K562 (cell line): ENCODE measurements at regions not wholly inside any gene's neighbourhood (a gene's known extent, or its start where the extent isn't known, plus 50 kb on each side); places are given as distances from the start of the nearest gene placed in this dataset.

Experiments used
- ATF1 ChIP-seq, 2 experiments: fragments of 450-650 bp in 1 of 2; IDR thresholded peaks; 2 replicates each; pipeline ENCODE4 v1.6.1; 2016; ENCODE audit warnings: missing compliant biosample characterization in 1 of 2, missing genetic modification characterization in 1 of 2
- BMI1 ChIP-seq: fragments of 150-350 bp; IDR thresholded peaks from 2 replicates; pipeline ENCODE4 v1.6.1; 2014; ENCODE audit warnings: low read length
- CBFA2T2 ChIP-seq: fragments of 450-650 bp; conservative IDR thresholded peaks from 2 replicates; pipeline ENCODE4 v1.6.1; 2017; ENCODE audit warnings: mild to moderate bottlenecking
- CHCHD3 ChIP-seq: fragments of 250-450 bp; sonication (Bioruptor Pico); IDR thresholded peaks from 2 replicates; pipeline ENCODE4 v2.1.2; 2022; ENCODE audit warnings: mild to moderate bottlenecking
- DLX4 ChIP-seq: fragments of 250-450 bp; sonication (Bioruptor Pico); IDR thresholded peaks from 2 replicates; pipeline ENCODE4 v1.6.1; 2021; ENCODE audit warnings: mild to moderate bottlenecking
- DMBX1 ChIP-seq: fragments of 250-450 bp; sonication (Bioruptor Pico); IDR thresholded peaks from 2 replicates; pipeline ENCODE4 v1.8.0; 2022; ENCODE audit warnings: inconsistent platforms, mild to moderate bottlenecking, moderate library complexity, borderline replicate concordance
- ELF1 ChIP-seq: fragments of 200-800 bp; sonication (Bioruptor generic); IDR thresholded peaks from 2 replicates; pipeline ENCODE4 v1.6.1; 2016; ENCODE audit warnings: missing genetic modification characterization, missing compliant biosample characterization
- FOXA3 ChIP-seq, 2 experiments: fragments of 450-650 bp in 1 of 2; sonication (generic) in 1 of 2; formaldehyde crosslinking; IDR thresholded peaks in 1 of 2; conservative IDR thresholded peaks in 1 of 2; 2 replicates each; pipeline versions ENCODE4 v1.4.0 to v1.8.0; 2020 to 2022; ENCODE audit warnings: mild to moderate bottlenecking in 2 of 2, missing genetic modification reagents in 1 of 2
- JUN ChIP-seq, 2 experiments: sonication (generic) in 1 of 2; formaldehyde crosslinking in 1 of 2; IDR thresholded peaks; 2 replicates each; pipeline versions ENCODE4 v1.6.1 to v1.8.0; 2012 to 2022; ENCODE audit warnings: borderline replicate concordance in 2 of 2, mild to moderate bottlenecking in 2 of 2, improper control_type of control experiment in 1 of 2, low read depth in 1 of 2, low read length in 1 of 2, missing genetic modification reagents in 1 of 2
- NFE2L1 ChIP-seq: fragments of 450-650 bp; IDR thresholded peaks from 2 replicates; pipeline ENCODE4 v1.6.1; 2016; ENCODE audit warnings: missing genetic modification characterization, low read depth, mild to moderate bottlenecking, missing compliant biosample characterization, moderate library complexity, borderline replicate concordance
- NFRKB ChIP-seq: fragments of 450-650 bp; IDR thresholded peaks from 2 replicates; pipeline ENCODE4 v1.6.1; 2016; ENCODE audit warnings: low read depth
- POLR2B ChIP-seq: fragments of 450-650 bp; IDR thresholded peaks from 2 replicates; pipeline ENCODE4 v1.6.1; 2018; ENCODE audit warnings: low read depth; ENCODE audit not compliant: partially characterized antibody
- SMARCE1 ChIP-seq: fragments of 450-650 bp; IDR thresholded peaks from 2 replicates; pipeline ENCODE4 v1.7.1; 2016; ENCODE audit warnings: mild to moderate bottlenecking
- TARDBP ChIP-seq: fragments of 450-650 bp; IDR thresholded peaks from 2 replicates; pipeline ENCODE4 v1.6.1; 2016
- TCF3 ChIP-seq: sonication (generic); formaldehyde crosslinking; IDR thresholded peaks from 2 replicates; pipeline ENCODE4 v1.4.0; 2020; ENCODE audit warnings: mild to moderate bottlenecking, missing genetic modification reagents
- YY1 ChIP-seq, 3 experiments: IDR thresholded peaks; 2 replicates each; pipeline ENCODE4 v1.6.1; 2011; ENCODE audit warnings: low read length in 2 of 3, mild to moderate bottlenecking in 2 of 3, moderate library complexity in 2 of 3, borderline replicate concordance in 1 of 3, control low read depth in 1 of 3, low read depth in 1 of 3; ENCODE audit not compliant: insufficient read depth in 3 of 3, insufficient replicate concordance in 2 of 3, control insufficient read depth in 1 of 3, insufficient read length in 1 of 3; ENCODE audit errors: extremely low read depth in 1 of 3
- ZBTB17 ChIP-seq: fragments of 450-650 bp; formaldehyde crosslinking; IDR thresholded peaks from 2 replicates; pipeline ENCODE4 v1.4.0; 2020; ENCODE audit warnings: mild to moderate bottlenecking
- ZFP30 ChIP-seq: fragments of 250-450 bp; sonication (Bioruptor Pico); IDR thresholded peaks from 2 replicates; pipeline ENCODE4 v1.8.0; 2022; ENCODE audit warnings: moderate library complexity, mild to moderate bottlenecking, inconsistent platforms, borderline replicate concordance
- ZKSCAN8 ChIP-seq: fragments of 200-800 bp; sonication (Bioruptor generic); IDR thresholded peaks from 2 replicates; pipeline ENCODE4 v1.6.1; 2016; ENCODE audit warnings: missing genetic modification characterization, missing compliant biosample characterization
- ZNF232 ChIP-seq: sonication (generic); formaldehyde crosslinking; IDR thresholded peaks from 2 replicates; pipeline ENCODE4 v1.8.0; 2022; ENCODE audit warnings: mild to moderate bottlenecking, missing genetic modification reagents
- ZNF57 ChIP-seq: fragments of 450-650 bp; formaldehyde crosslinking; IDR thresholded peaks from 2 replicates; pipeline ENCODE4 v1.4.0; 2020; ENCODE audit warnings: mild to moderate bottlenecking, moderate library complexity
- ZNF644 ChIP-seq: fragments of 200-800 bp; sonication (Bioruptor generic); IDR thresholded peaks from 2 replicates; pipeline ENCODE4 v1.6.1; 2016; ENCODE audit warnings: low read depth, missing genetic modification characterization, missing compliant biosample characterization
- TF ChIP-seq, protein P1 (sequence below): fragments of 450-650 bp; IDR thresholded peaks from 2 replicates; pipeline ENCODE4 v1.6.1; 2016; ENCODE audit warnings: missing biosample characterization, missing genetic modification characterization
- TF ChIP-seq, protein P2 (sequence below): sonication (generic); formaldehyde crosslinking; IDR thresholded peaks from 2 replicates; pipeline ENCODE4 v1.8.0; 2022; ENCODE audit warnings: mild to moderate bottlenecking, missing genetic modification reagents, borderline replicate concordance

DNA sequence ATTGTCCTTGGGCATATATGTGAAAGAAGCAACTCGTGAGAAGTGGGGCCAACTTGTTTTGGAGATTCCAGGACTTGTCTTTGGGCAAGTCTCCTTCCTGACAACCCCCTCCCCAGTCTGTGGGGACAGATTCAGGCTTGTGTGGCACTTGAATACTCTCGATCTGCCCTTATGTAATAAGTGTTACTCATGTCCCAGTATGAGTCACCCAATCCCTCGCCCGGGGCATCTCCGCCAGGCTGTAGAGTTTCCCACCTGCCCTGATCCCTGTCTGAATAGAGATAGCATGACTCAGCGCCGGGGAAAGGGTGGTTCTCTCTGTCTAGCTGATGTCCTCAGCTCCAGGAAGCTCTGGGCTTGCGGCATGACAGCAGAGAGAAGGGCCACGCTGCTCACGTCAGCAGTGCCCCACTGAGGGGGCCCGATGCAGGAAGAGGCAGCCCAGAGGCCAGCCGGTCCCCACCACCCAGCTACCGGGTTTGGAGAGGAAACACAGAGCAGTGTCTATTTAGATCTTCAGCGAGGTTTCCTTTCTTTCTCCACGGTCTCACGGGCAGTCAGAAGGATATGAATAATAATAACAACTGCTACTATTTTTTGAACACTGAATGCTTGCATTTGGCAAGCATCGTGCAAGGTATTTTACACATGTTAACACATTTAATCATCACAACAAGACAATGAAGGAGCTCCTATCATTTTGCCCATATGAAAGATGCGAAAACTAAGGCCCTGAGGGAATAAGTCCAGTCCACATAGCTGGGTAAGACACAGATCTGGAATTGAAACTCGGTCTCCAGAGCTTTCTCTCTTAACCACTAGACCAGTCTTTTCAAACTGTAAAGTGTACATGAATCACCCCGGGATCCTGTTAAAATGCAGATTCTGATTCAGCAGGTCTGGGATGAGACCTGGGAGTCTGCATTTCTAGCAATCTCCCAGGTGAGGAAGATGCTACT is 426.7 kb upstream of the MAF start (continued):
- TF ChIP-seq ZNF644 (tag): 0 out of 2 replicates have a peak, but pooled peaks have one; percentile 32
- no peak for TF ChIP-seq CHCHD3 (CRISPR knock-in tag)
- TF ChIP-seq TCF3: peak; percentile 65
- peak in 1 of 3 experiments; percentile 50 for TF ChIP-seq YY1 (IDR thresholded peaks at IDR 0.05; ENCODE audit: borderline replicate concordance in 1 of 3, control insufficient read depth in 1 of 3, extremely low read depth in 1 of 3, insufficient read depth in 3 of 3, insufficient read length in 1 of 3, insufficient replicate concordance in 2 of 3, low read depth in 1 of 3, low read length in 2 of 3)
- TF ChIP-seq SMARCE1: peak; percentile 95
- peak; percentile 79; the same call in 1 of the 2 replicates for TF ChIP-seq ZKSCAN8
- peak; percentile 100 for TF ChIP-seq JUN (IDR thresholded peaks at IDR 0.05; ENCODE audit: borderline replicate concordance, low read depth, low read length)
- TF ChIP-seq JUN (CRISPR knock-in tag; IDR thresholded peaks at IDR 0.05; ENCODE audit: borderline replicate concordance): no peak
- TF ChIP-seq ZNF232 (CRISPR knock-in tag): no peak
- TF ChIP-seq DLX4 (CRISPR knock-in tag): no peak
- no peak for TF ChIP-seq ZNF57 (CRISPR knock-in tag)
- TF ChIP-seq POLR2B: peak; percentile 25
- peak; percentile 65 for TF ChIP-seq NFRKB
- TF ChIP-seq, protein P1, sequence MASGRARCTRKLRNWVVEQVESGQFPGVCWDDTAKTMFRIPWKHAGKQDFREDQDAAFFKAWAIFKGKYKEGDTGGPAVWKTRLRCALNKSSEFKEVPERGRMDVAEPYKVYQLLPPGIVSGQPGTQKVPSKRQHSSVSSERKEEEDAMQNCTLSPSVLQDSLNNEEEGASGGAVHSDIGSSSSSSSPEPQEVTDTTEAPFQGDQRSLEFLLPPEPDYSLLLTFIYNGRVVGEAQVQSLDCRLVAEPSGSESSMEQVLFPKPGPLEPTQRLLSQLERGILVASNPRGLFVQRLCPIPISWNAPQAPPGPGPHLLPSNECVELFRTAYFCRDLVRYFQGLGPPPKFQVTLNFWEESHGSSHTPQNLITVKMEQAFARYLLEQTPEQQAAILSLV (tag): no peak
- no peak for TF ChIP-seq TARDBP
- TF ChIP-seq ZFP30 (CRISPR knock-in tag): no peak
- TF ChIP-seq BMI1: no peak
- no peak for TF ChIP-seq FOXA3 (CRISPR knock-in tag; conservative IDR thresholded peaks at IDR 0.05 in 1 of 2, IDR thresholded peaks at IDR 0.05 in 1 of 2)
- peak; percentile 63; the same call in 1 of the 2 replicates for TF ChIP-seq ZBTB17
- peak; percentile 40; the same call in 1 of the 2 replicates for TF ChIP-seq NFE2L1 (tag)
- TF ChIP-seq, protein P2, sequence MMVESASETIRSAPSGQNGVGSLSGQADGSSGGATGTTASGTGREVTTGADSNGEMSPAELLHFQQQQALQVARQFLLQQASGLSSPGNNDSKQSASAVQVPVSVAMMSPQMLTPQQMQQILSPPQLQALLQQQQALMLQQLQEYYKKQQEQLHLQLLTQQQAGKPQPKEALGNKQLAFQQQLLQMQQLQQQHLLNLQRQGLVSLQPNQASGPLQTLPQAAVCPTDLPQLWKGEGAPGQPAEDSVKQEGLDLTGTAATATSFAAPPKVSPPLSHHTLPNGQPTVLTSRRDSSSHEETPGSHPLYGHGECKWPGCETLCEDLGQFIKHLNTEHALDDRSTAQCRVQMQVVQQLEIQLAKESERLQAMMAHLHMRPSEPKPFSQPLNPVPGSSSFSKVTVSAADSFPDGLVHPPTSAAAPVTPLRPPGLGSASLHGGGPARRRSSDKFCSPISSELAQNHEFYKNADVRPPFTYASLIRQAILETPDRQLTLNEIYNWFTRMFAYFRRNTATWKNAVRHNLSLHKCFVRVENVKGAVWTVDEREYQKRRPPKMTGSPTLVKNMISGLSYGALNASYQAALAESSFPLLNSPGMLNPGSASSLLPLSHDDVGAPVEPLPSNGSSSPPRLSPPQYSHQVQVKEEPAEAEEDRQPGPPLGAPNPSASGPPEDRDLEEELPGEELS (CRISPR knock-in tag): no peak
- TF ChIP-seq DMBX1 (CRISPR knock-in tag): peak; percentile 61
- TF ChIP-seq ELF1 (tag): peak; percentile 66
- TF ChIP-seq CBFA2T2: peak; percentile 54
- no peak for TF ChIP-seq ATF1 (CRISPR knock-in tag; IDR thresholded peaks at IDR 0.05)
- TF ChIP-seq ATF1 (tag; IDR thresholded peaks at IDR 0.05): peak; percentile 79
